Ishikawa (cell line): ENCODE measurements at regions not wholly inside any gene's neighbourhood (a gene's known extent, or its start where the extent isn't known, plus 50 kb on each side); places are given as distances from the start of the nearest gene placed in this dataset.

ENCODE experiments used
- CEBPB ChIP-seq: IDR thresholded peaks from 2 replicates; pipeline ENCODE4 v1.6.1; 2012
- CREB1 ChIP-seq: IDR thresholded peaks from 2 replicates; pipeline ENCODE4 v1.6.1; 2012; ENCODE audit warnings: low read depth
- EGR1 ChIP-seq: IDR thresholded peaks from 2 replicates; pipeline ENCODE4 v1.6.1; 2012
- EP300 ChIP-seq: IDR thresholded peaks from 2 replicates; pipeline ENCODE4 v1.6.1; 2012; ENCODE audit warnings: borderline replicate concordance
- FOXM1 ChIP-seq: IDR thresholded peaks from 2 replicates; pipeline ENCODE4 v1.6.1; 2012; ENCODE audit warnings: low read depth, borderline replicate concordance
- NFIC ChIP-seq: IDR thresholded peaks from 2 replicates; pipeline ENCODE4 v1.6.1; 2012
- RAD21 ChIP-seq: IDR thresholded peaks from 2 replicates; pipeline ENCODE4 v1.6.1; 2012; ENCODE audit warnings: low read depth
- TAF1 ChIP-seq: IDR thresholded peaks from 2 replicates; pipeline ENCODE4 v1.6.1; 2012; ENCODE audit warnings: low read depth, mild to moderate bottlenecking
- TCF12 ChIP-seq: IDR thresholded peaks from 2 replicates; pipeline ENCODE4 v1.6.1; 2012; ENCODE audit warnings: low read depth
- TEAD4 ChIP-seq: IDR thresholded peaks from 2 replicates; pipeline ENCODE4 v1.6.1; 2012
- YY1 ChIP-seq: IDR thresholded peaks from 2 replicates; pipeline ENCODE4 v1.6.1; 2012; ENCODE audit warnings: low read depth
- ZBTB7A ChIP-seq: IDR thresholded peaks from 2 replicates; pipeline ENCODE4 v1.6.1; 2012; ENCODE audit warnings: low read depth
- TF ChIP-seq, protein P1 (sequence below): IDR thresholded peaks from 2 replicates; pipeline ENCODE4 v1.6.1; 2012
- TF ChIP-seq, protein P2 (sequence below): IDR thresholded peaks from 2 replicates; pipeline ENCODE4 v1.6.1; 2012; ENCODE audit warnings: low read depth, mild to moderate bottlenecking
- TF ChIP-seq, protein P3 (sequence below): IDR thresholded peaks from 2 replicates; pipeline ENCODE4 v1.6.1; 2012

DNA sequence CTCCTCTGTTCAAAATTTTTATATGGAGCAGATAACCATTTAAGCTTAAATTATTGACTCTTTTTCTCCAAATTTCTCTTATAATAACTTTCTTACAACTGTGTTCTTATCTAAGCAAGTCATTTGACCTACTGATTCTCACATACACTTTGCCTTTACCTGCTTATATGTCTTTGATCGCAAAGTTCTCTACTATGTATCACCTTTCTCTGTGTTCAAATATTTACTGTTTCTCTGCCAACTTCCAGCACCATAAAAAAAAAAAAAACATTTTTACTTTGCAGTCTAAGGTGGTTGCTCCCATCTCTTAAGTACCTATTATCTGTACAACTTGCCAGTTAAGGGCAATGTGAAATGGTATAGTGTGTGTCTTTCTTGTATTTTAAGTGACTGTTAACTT, 100.8 kb upstream of the DPH6 start:
- TF ChIP-seq YY1, result no peak
- no peak for TF ChIP-seq EP300
- TF ChIP-seq, protein P1, sequence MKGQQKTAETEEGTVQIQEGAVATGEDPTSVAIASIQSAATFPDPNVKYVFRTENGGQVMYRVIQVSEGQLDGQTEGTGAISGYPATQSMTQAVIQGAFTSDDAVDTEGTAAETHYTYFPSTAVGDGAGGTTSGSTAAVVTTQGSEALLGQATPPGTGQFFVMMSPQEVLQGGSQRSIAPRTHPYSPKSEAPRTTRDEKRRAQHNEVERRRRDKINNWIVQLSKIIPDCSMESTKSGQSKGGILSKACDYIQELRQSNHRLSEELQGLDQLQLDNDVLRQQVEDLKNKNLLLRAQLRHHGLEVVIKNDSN, result no peak
- TF ChIP-seq, protein P2, sequence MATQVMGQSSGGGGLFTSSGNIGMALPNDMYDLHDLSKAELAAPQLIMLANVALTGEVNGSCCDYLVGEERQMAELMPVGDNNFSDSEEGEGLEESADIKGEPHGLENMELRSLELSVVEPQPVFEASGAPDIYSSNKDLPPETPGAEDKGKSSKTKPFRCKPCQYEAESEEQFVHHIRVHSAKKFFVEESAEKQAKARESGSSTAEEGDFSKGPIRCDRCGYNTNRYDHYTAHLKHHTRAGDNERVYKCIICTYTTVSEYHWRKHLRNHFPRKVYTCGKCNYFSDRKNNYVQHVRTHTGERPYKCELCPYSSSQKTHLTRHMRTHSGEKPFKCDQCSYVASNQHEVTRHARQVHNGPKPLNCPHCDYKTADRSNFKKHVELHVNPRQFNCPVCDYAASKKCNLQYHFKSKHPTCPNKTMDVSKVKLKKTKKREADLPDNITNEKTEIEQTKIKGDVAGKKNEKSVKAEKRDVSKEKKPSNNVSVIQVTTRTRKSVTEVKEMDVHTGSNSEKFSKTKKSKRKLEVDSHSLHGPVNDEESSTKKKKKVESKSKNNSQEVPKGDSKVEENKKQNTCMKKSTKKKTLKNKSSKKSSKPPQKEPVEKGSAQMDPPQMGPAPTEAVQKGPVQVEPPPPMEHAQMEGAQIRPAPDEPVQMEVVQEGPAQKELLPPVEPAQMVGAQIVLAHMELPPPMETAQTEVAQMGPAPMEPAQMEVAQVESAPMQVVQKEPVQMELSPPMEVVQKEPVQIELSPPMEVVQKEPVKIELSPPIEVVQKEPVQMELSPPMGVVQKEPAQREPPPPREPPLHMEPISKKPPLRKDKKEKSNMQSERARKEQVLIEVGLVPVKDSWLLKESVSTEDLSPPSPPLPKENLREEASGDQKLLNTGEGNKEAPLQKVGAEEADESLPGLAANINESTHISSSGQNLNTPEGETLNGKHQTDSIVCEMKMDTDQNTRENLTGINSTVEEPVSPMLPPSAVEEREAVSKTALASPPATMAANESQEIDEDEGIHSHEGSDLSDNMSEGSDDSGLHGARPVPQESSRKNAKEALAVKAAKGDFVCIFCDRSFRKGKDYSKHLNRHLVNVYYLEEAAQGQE, result no peak
- no peak for TF ChIP-seq RAD21
- no peak for TF ChIP-seq TEAD4
- no peak for TF ChIP-seq CEBPB
- TF ChIP-seq ZBTB7A, result no peak
- TF ChIP-seq EGR1, result no peak
- TF ChIP-seq, protein P3, sequence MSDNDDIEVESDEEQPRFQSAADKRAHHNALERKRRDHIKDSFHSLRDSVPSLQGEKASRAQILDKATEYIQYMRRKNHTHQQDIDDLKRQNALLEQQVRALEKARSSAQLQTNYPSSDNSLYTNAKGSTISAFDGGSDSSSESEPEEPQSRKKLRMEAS, result no peak
- no peak for TF ChIP-seq CREB1
- TF ChIP-seq NFIC, result no peak
- TF ChIP-seq TCF12, result no peak

DNA sequence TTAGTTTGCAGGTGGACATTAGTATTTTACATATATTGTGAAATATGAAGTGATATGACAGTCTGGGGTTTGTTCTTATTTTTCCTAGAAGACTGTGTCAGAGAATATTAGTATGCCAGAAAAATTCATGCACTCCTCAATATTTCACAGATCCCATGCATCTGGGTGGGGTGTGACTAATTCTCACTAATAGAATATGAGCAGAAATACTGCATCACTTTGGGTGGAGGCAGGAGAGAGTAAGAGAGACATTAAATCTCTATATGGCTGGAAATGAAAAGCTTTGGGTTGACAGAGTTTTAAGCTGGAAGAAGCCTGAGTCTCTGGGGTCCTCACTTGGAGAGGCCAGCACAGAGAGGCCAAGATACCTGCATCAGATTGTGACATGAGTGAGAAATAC, 101.3 kb upstream of the DPH6 start:
- TF ChIP-seq, protein P3, result no peak
- TF ChIP-seq CEBPB, result no peak
- no peak for TF ChIP-seq FOXM1
- TF ChIP-seq TCF12, result no peak
- no peak for TF ChIP-seq CREB1

DNA sequence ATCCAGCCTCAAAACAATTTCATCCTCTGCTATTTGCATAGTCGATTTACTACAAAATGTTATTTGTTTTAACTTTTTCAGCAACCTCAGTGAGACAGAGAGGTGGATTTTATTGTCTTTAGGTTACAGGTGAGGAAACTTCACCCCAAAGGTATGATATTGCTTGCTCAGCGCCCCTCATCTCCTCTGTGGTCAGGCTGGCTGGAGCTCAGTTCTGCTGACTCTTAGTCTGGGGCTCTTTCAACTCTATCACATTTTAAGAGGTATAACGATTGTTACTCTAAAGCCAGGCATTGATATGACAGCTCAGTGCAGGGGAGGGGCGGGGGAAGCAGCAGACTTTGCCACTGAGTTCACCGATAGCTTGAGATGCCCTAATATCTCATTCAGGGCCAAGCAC, 103.0 kb upstream of the DPH6 start:
- TF ChIP-seq TAF1 (no peak), TCF12 (no peak), FOXM1 (no peak), RAD21 (no peak), TEAD4 (no peak), CREB1 (no peak), ZBTB7A (no peak), NFIC (no peak), EP300 (no peak)
- TF ChIP-seq, protein P3, result no peak
- TF ChIP-seq, protein P1, result no peak
- TF ChIP-seq, protein P2, result no peak

DNA sequence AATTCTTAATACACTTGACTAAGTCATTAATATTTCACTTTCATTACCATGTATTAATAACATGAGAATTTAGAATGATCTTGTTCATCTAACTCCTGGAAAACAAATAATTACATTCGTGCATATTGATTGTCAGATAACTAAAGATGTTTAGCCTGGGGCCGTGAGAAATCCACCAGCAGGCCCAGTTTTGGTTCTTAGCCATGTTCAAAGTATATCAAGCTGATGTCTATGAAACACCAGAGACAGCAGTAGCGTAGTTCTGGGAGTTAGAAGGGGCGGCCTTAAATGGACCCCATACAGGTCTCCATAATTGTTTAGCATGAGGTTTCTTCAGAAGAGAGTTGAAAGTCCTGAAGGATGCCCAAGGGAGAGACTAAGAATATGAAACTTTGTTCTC, 103.6 kb upstream of the DPH6 start:
- TF ChIP-seq CEBPB, result no peak
- no peak for TF ChIP-seq TAF1
- TF ChIP-seq EP300, result no peak
- no peak for TF ChIP-seq RAD21
- TF ChIP-seq TEAD4, result no peak
- TF ChIP-seq EGR1, result no peak
- no peak for TF ChIP-seq CREB1
- TF ChIP-seq, protein P2, result no peak
- TF ChIP-seq, protein P3, result no peak
- no peak for TF ChIP-seq FOXM1
- TF ChIP-seq NFIC, result no peak
- no peak for TF ChIP-seq TCF12
